HCT116 (cell line): ENCODE measurements at regions not wholly inside any gene's neighbourhood (a gene's known extent, or its start where the extent isn't known, plus 50 kb on each side); places are given as distances from the start of the nearest gene placed in this dataset.

Experiments
- ATAC-seq: fragments of 200-7000 bp; cut with Tn5 transposase; 2 replicates; pipeline ENCODE4 v1.9.1; 2020; ENCODE audit warnings: mild to moderate bottlenecking, moderate library complexity
- BruUV-seq: library from RNA; stranded (reverse); fragments of 400-500 nt; replicated peaks from 2 replicates; lab custom pipeline; 2021; lab: Mats Ljungman, UMichigan
- CTCF ChIA-PET: fragments of 300-600 bp; sonication (Branson Sonifier 250); formaldehyde crosslinking; loops from one replicate; lab custom pipeline; 2021; ENCODE audit warnings: antibody characterized with exemption; lab: Charles Lee
- POLR2A ChIA-PET: fragments of 300-600, 350-600 bp; sonication (Branson Sonifier 250); formaldehyde crosslinking; loops from one replicate; lab custom pipeline; 2021; ENCODE audit warnings: antibody characterized with exemption; lab: Charles Lee
- RAD21 ChIA-PET, 2 experiments: fragments of 300-600 bp; sonication (Branson Sonifier 250); formaldehyde crosslinking; loops; one replicate each; lab custom pipeline; 2023; ENCODE audit warnings: low total read pairs in 2 of 2; ENCODE audit not compliant: uncharacterized antibody in 2 of 2, unreplicated experiment in 2 of 2, low non-redundant PET in 1 of 2; lab: Charles Lee
- DNase-seq: peaks from one replicate; pipeline ENCODE4 v3.0.0-alpha.2; 2010; ENCODE audit warnings: low read depth, low spot score
- H2AFZ ChIP-seq: fragments of 200-600 bp; shearing (Covaris generic), sonication (generic); 2 replicates; pipeline ENCODE4 v1.6.1; 2017; ENCODE audit warnings: low read depth, mixed run types, mixed read lengths, antibody characterized with exemption, low read length; ENCODE audit not compliant: poor library complexity, severe bottlenecking
- H3K27ac ChIP-seq: 2 replicates; pipeline ENCODE4 v1.5.1; 2012; ENCODE audit warnings: low read depth, low read length
- H3K27me3 ChIP-seq: fragments of 200-600 bp; sonication (generic); 2 replicates; pipeline ENCODE4 v1.6.1; 2016; ENCODE audit warnings: mixed run types, low read length, mixed read lengths; ENCODE audit not compliant: insufficient read depth
- H3K36me3 ChIP-seq, 2 experiments: fragments of 200-500 bp in 1 of 2; fragments of 200-600 bp in 1 of 2; sonication (Bioruptor generic) in 1 of 2; sonication (generic) in 1 of 2; 2 replicates each; pipeline versions ENCODE4 v1.5.1 to v1.6.1; 2014 to 2016; ENCODE audit warnings: low read length in 2 of 2, inconsistent platforms in 1 of 2, mixed read lengths in 1 of 2, mixed run types in 1 of 2; ENCODE audit not compliant: insufficient read depth in 2 of 2, control insufficient read depth in 1 of 2
- H3K4me1 ChIP-seq, 2 experiments: fragments of 200-600 bp in 1 of 2; sonication (generic) in 1 of 2; 2 replicates each; pipeline versions ENCODE4 v1.5.1 to v1.6.1; 2012 to 2017; ENCODE audit warnings: low read length in 2 of 2, inconsistent platforms in 1 of 2, mild to moderate bottlenecking in 1 of 2, mixed read lengths in 1 of 2, mixed run types in 1 of 2, moderate library complexity in 1 of 2; ENCODE audit not compliant: insufficient read depth in 2 of 2, control insufficient read depth in 1 of 2
- H3K4me2 ChIP-seq: fragments of 200-600 bp; sonication (generic); 2 replicates; pipeline ENCODE4 v1.6.1; 2017; ENCODE audit warnings: mixed run types, low read length, mixed read lengths
- H3K4me3 ChIP-seq, 2 experiments: fragments of 200-600 bp in 1 of 2; sonication (generic) in 1 of 2; replicated peaks in 1 of 2; 2 replicates each; pipeline ENCODE4 v1.5.1; 2011 to 2016; ENCODE audit warnings: low read length in 2 of 2, control low read depth in 1 of 2, low read depth in 1 of 2, mild to moderate bottlenecking in 1 of 2, mixed read lengths in 1 of 2, mixed run types in 1 of 2
- H3K79me2 ChIP-seq: fragments of 200-600 bp; sonication (generic); 2 replicates; pipeline ENCODE4 v1.6.1; 2017; ENCODE audit warnings: mild to moderate bottlenecking, mixed run types, low read length, moderate library complexity, mixed read lengths; ENCODE audit not compliant: insufficient read depth
- H3K9ac ChIP-seq: fragments of 200-600 bp; sonication (generic); 2 replicates; pipeline ENCODE4 v1.6.1; 2016; ENCODE audit warnings: low read length, mixed read lengths
- H3K9me2 ChIP-seq: fragments of 200-600 bp; sonication (generic), shearing (Covaris generic); 2 replicates; pipeline ENCODE4 v1.6.1; 2017; ENCODE audit warnings: mixed run types, mild to moderate bottlenecking, moderate library complexity; ENCODE audit not compliant: insufficient read depth
- H3K9me3 ChIP-seq, 2 experiments: fragments of 200-500 bp in 1 of 2; fragments of 200-600 bp in 1 of 2; sonication (Bioruptor generic) in 1 of 2; sonication (generic) in 1 of 2; 2 replicates each; pipeline ENCODE4 v1.6.1; 2014 to 2017; ENCODE audit warnings: low read length in 2 of 2, mixed read lengths in 2 of 2, inconsistent platforms in 1 of 2, low read depth in 1 of 2, mild to moderate bottlenecking in 1 of 2, mixed run types in 1 of 2, moderate library complexity in 1 of 2; ENCODE audit not compliant: control insufficient read depth in 1 of 2, insufficient read depth in 1 of 2
- H4K20me1 ChIP-seq: fragments of 200-600 bp; sonication (generic), shearing (Covaris generic); 2 replicates; pipeline ENCODE4 v1.6.1; 2017; ENCODE audit warnings: mixed run types, mild to moderate bottlenecking, moderate library complexity; ENCODE audit not compliant: insufficient read depth
- CBX3 ChIP-seq: IDR thresholded peaks from 2 replicates; pipeline ENCODE4 v1.6.1; 2012; ENCODE audit warnings: low read depth
- EGR1 ChIP-seq: IDR thresholded peaks from 2 replicates; pipeline ENCODE4 v1.6.1; 2012; ENCODE audit warnings: low read depth
- EZH2phosphoT487 ChIP-seq: fragments of 200-600 bp; IDR thresholded peaks from 2 replicates; pipeline ENCODE4 v1.6.1; 2018; ENCODE audit warnings: antibody characterized with exemption, borderline replicate concordance
- POLR2AphosphoS5 ChIP-seq: IDR thresholded peaks from 2 replicates; pipeline ENCODE4 v1.6.1; 2011; ENCODE audit warnings: mild to moderate bottlenecking, low read depth, low read length, moderate library complexity
- ZFX ChIP-seq: fragments of 450-650 bp; IDR thresholded peaks from 2 replicates; pipeline ENCODE4 v1.6.1; 2017
- ZNF274 ChIP-seq: fragments of 200-500 bp; sonication (Bioruptor generic); IDR thresholded peaks from 2 replicates; pipeline ENCODE4 v1.6.1; 2014; ENCODE audit warnings: mild to moderate bottlenecking, low read depth, low read length, inconsistent platforms
- intact Hi-C: fragments of 100-400 bp; cut with micrococcal nuclease; formaldehyde crosslinking; loops from 2 replicates; pipeline ENCODE4 v1.10.0; 2022
- TF ChIP-seq, protein P1 (sequence below): IDR thresholded peaks from 2 replicates; pipeline ENCODE4 v1.6.1; 2011; ENCODE audit warnings: mild to moderate bottlenecking, low read length, moderate library complexity; ENCODE audit not compliant: insufficient replicate concordance; ENCODE audit errors: extremely low read depth

DNA sequence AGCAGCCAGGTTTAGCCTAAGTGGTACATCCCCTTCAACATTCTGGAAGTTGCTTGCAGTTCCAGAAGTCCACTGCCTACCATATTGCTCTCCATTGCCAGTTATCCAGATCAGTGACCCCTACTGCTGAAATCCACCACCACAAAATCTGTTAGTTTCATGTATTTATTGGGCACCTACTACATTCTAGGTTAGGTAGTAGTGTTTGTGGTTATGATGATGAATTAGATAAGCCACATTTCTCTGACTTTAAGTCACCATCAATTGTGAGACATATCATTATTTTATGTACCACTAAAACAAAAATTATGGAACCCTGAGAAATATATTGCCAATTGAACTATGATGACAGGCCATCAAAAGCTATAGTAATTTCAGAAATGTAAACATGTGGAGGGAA is 139.5 kb upstream of the PKDCC start:
- ATAC-seq: no peak
- RAD21 ChIA-PET: no interaction called here
- BruUV-seq: no TSS peak

DNA sequence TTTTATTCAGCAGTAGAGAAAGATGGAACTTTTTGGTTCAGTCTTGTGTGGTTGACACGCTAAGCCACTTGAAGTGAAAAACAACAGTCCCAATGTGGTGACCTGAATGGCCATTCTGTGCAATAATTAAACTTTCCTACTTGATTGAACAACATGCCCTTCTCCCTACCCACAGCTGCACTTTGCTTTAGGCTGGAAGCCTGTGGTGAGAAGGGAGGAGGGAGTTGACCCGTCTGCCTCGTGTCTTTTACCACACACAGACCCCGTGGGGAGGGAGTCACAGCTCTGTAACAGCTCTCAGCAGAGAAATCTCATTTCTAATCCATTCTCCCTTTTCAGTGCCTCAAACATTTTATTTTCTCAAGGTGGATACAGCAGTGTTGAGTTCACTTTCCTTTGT is 138.2 kb upstream of the PKDCC start:
- Histone ChIP-seq H3K27ac (no peak overlapping the region), H4K20me1 (no peaks in the 10 kb centered on the region), H2AFZ (no peak overlapping the region), H3K9me2 (no peaks in the 10 kb centered on the region), H3K4me1 (peaks cover 0 to 7% of the 10 kb centered on the region in 2 experiments; a peak in 1 of 4 replicates), H3K9ac (no peak overlapping the region), H3K27me3 (peaks cover 11% of the 10 kb centered on the region; the same call in 1 of the 2 replicates), H3K4me3 (no peak overlapping the region)
- no peak for ATAC-seq
- CTCF ChIA-PET: no interaction called here
- RAD21 ChIA-PET: interaction anchor here in 1 of 2 experiments (0.6 kb wide), 1 partner anchor 10 kb away, joined by 4 read pairs; no protein-coding TSS in a partner anchor
- no TSS peak for BruUV-seq
- POLR2A ChIA-PET: no interaction called here
- no peak for DNase-seq
- no peak for TF ChIP-seq ZNF274
- TF ChIP-seq POLR2AphosphoS5: no peak
- no peak for TF ChIP-seq EZH2phosphoT487
- no peak for TF ChIP-seq CBX3
- no peak for TF ChIP-seq ZFX
- TF ChIP-seq, protein P1, sequence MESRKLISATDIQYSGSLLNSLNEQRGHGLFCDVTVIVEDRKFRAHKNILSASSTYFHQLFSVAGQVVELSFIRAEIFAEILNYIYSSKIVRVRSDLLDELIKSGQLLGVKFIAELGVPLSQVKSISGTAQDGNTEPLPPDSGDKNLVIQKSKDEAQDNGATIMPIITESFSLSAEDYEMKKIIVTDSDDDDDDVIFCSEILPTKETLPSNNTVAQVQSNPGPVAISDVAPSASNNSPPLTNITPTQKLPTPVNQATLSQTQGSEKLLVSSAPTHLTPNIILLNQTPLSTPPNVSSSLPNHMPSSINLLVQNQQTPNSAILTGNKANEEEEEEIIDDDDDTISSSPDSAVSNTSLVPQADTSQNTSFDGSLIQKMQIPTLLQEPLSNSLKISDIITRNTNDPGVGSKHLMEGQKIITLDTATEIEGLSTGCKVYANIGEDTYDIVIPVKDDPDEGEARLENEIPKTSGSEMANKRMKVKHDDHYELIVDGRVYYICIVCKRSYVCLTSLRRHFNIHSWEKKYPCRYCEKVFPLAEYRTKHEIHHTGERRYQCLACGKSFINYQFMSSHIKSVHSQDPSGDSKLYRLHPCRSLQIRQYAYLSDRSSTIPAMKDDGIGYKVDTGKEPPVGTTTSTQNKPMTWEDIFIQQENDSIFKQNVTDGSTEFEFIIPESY: no peak
- TF ChIP-seq, all 23 proteins: peak for 0
- intact Hi-C loops: no loop called here
- Histone ChIP-seq H3K79me2 (no peaks in the 10 kb centered on the region), H3K4me2 (no peak overlapping the region), H3K36me3 (no peaks in the 10 kb centered on the region), H3K9me3 (no peaks in the 10 kb centered on the region)

More for the DNA sequence above, 139.5 kb upstream of the PKDCC start:
- Histone ChIP-seq H3K79me2 (no peaks in the 10 kb centered on the region), H3K4me3 (no peak overlapping the region), H3K36me3 (no peaks in the 10 kb centered on the region), H3K27ac (no peak overlapping the region), H4K20me1 (no peaks in the 10 kb centered on the region), H2AFZ (no peak overlapping the region), H3K27me3 (peaks cover 18% of the 10 kb centered on the region; the same call in 1 of the 2 replicates), H3K9ac (no peak overlapping the region), H3K9me2 (no peaks in the 10 kb centered on the region), H3K4me1 (peaks cover 0 to 7% of the 10 kb centered on the region in 2 experiments; a peak in 1 of 4 replicates), H3K9me3 (no peaks in the 10 kb centered on the region), H3K4me2 (no peak overlapping the region)
- intact Hi-C loops: no loop called here
- ChIA-PET CTCF (no interaction called here), POLR2A (no interaction called here)
- no peak for DNase-seq
- no peak for TF ChIP-seq EGR1
- TF ChIP-seq, all 23 proteins: peak for 0
